SK-N-SH treated with all-trans-retinoic acid at 6 μM for 48 hours (cell line): ENCODE measurements at regions not wholly inside any gene's neighbourhood (a gene's known extent, or its start where the extent isn't known, plus 50 kb on each side); places are given as distances from the start of the nearest gene placed in this dataset.

Experiments used
- ARNTL ChIP-seq: fragments of 450-650 bp; formaldehyde crosslinking; IDR thresholded peaks from 2 replicates; pipeline ENCODE4 v1.5.0; 2020; ENCODE audit warnings: low read depth, mild to moderate bottlenecking, moderate library complexity, borderline replicate concordance
- CSDC2 ChIP-seq: fragments of 250-450 bp; sonication (Bioruptor Pico); IDR thresholded peaks from 2 replicates; pipeline ENCODE4 v1.5.0; 2020; ENCODE audit warnings: mild to moderate bottlenecking, moderate library complexity
- ESRRG ChIP-seq: fragments of 250-450 bp; sonication (Bioruptor Pico); IDR thresholded peaks from 2 replicates; pipeline ENCODE4 v1.6.1; 2021; ENCODE audit warnings: mild to moderate bottlenecking
- GLIS3 ChIP-seq: fragments of 250-450 bp; sonication (Bioruptor Pico); IDR thresholded peaks from 2 replicates; pipeline ENCODE4 v1.5.0; 2020; ENCODE audit warnings: mild to moderate bottlenecking, moderate library complexity
- OSR1 ChIP-seq: fragments of 250-450 bp; sonication (Bioruptor Pico); IDR thresholded peaks from 2 replicates; pipeline ENCODE4 v1.8.0; 2022; ENCODE audit warnings: moderate library complexity, mild to moderate bottlenecking, inconsistent platforms
- RARB ChIP-seq: fragments of 250-450 bp; sonication (Bioruptor Pico); IDR thresholded peaks from 2 replicates; pipeline ENCODE4 v1.8.0; 2021; ENCODE audit warnings: mild to moderate bottlenecking, moderate library complexity
- SNAI2 ChIP-seq: fragments of 250-450 bp; sonication (Bioruptor Pico); IDR thresholded peaks from 2 replicates; pipeline ENCODE4 v1.5.0; 2020; ENCODE audit warnings: mild to moderate bottlenecking, moderate library complexity
- ZC3H10 ChIP-seq: fragments of 250-450 bp; sonication (Bioruptor Pico); IDR thresholded peaks from 2 replicates; pipeline ENCODE4 v1.5.1; 2021; ENCODE audit warnings: mild to moderate bottlenecking, moderate library complexity
- ZFP3 ChIP-seq: fragments of 250-450 bp; sonication (Bioruptor Pico); IDR thresholded peaks from 2 replicates; pipeline ENCODE4 v1.5.0; 2020; ENCODE audit warnings: mild to moderate bottlenecking, moderate library complexity
- ZNF565 ChIP-seq: fragments of 450-650 bp; formaldehyde crosslinking; conservative IDR thresholded peaks from 2 replicates; pipeline ENCODE4 v1.5.0; 2020; ENCODE audit warnings: low read depth, mild to moderate bottlenecking, moderate library complexity
- TF ChIP-seq, protein P1 (sequence below): fragments of 250-450 bp; sonication (Bioruptor Pico); IDR thresholded peaks from 2 replicates; pipeline ENCODE4 v1.8.0; 2020; ENCODE audit warnings: mild to moderate bottlenecking, moderate library complexity, borderline replicate concordance
- TF ChIP-seq, protein P2 (sequence below): fragments of 250-450 bp; sonication (Bioruptor Pico); IDR thresholded peaks from 2 replicates; pipeline ENCODE4 v1.5.1; 2020; ENCODE audit warnings: low read depth, mild to moderate bottlenecking, moderate library complexity

DNA sequence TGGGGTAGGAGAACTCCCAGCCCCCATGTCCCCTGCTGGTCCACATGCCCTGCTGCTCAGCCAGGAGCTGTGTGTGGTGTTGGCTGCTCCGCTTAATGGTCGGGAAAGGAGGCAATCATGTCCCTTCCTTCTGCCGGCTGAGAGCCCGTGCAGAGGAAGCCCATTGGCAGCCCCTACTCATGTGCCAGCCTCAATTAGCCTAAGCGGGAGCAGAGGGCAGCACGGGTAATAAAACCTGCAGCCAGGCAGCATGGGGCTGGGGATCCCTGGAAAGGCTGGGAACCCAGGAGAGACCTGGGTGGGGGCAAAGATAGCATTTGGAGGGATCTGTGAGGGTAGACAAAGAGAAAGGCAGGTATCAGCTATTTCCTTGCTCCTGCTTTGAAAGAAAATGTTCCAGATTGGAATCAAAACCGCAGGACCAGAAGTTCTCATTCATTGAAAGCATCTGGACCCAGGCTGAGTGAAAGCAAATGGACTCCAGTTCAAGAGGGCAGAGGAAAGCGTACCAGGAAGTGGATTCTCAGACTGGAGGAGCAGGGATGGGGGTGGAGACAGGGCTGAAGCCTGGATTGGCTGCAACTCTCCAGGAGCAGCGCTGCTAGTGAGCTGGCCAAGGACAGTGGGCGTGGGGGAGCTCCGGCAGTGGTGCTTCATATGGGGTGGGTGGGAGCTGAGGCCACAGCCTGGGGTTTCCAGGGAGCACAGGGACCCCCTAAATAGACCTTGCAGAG, 103.4 kb upstream of the NECTIN1 start:
- no peak for TF ChIP-seq ZC3H10 (CRISPR knock-in tag)
- TF ChIP-seq ZNF565 (CRISPR knock-in tag): no peak
- no peak for TF ChIP-seq OSR1 (CRISPR knock-in tag)
- TF ChIP-seq SNAI2 (CRISPR knock-in tag): no peak
- TF ChIP-seq ARNTL: no peak
- no peak for TF ChIP-seq CSDC2 (CRISPR knock-in tag)
- TF ChIP-seq ZFP3 (CRISPR knock-in tag): no peak
- TF ChIP-seq RARB: no peak
- no peak for TF ChIP-seq ESRRG
- TF ChIP-seq, protein P1, sequence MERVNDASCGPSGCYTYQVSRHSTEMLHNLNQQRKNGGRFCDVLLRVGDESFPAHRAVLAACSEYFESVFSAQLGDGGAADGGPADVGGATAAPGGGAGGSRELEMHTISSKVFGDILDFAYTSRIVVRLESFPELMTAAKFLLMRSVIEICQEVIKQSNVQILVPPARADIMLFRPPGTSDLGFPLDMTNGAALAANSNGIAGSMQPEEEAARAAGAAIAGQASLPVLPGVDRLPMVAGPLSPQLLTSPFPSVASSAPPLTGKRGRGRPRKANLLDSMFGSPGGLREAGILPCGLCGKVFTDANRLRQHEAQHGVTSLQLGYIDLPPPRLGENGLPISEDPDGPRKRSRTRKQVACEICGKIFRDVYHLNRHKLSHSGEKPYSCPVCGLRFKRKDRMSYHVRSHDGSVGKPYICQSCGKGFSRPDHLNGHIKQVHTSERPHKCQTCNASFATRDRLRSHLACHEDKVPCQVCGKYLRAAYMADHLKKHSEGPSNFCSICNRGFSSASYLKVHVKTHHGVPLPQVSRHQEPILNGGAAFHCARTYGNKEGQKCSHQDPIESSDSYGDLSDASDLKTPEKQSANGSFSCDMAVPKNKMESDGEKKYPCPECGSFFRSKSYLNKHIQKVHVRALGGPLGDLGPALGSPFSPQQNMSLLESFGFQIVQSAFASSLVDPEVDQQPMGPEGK (CRISPR knock-in tag): no peak
- no peak for TF ChIP-seq GLIS3 (CRISPR knock-in tag)
- TF ChIP-seq, protein P2, sequence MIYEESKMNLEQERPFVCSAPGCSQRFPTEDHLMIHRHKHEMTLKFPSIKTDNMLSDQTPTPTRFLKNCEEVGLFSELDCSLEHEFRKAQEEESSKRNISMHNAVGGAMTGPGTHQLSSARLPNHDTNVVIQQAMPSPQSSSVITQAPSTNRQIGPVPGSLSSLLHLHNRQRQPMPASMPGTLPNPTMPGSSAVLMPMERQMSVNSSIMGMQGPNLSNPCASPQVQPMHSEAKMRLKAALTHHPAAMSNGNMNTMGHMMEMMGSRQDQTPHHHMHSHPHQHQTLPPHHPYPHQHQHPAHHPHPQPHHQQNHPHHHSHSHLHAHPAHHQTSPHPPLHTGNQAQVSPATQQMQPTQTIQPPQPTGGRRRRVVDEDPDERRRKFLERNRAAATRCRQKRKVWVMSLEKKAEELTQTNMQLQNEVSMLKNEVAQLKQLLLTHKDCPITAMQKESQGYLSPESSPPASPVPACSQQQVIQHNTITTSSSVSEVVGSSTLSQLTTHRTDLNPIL (CRISPR knock-in tag): no peak
